ENCODE measurements at regions not wholly inside any gene's neighbourhood (a gene's known extent, or its start where the extent isn't known, plus 50 kb on each side); places are given as distances from the start of the nearest gene placed in this dataset.

DNA sequence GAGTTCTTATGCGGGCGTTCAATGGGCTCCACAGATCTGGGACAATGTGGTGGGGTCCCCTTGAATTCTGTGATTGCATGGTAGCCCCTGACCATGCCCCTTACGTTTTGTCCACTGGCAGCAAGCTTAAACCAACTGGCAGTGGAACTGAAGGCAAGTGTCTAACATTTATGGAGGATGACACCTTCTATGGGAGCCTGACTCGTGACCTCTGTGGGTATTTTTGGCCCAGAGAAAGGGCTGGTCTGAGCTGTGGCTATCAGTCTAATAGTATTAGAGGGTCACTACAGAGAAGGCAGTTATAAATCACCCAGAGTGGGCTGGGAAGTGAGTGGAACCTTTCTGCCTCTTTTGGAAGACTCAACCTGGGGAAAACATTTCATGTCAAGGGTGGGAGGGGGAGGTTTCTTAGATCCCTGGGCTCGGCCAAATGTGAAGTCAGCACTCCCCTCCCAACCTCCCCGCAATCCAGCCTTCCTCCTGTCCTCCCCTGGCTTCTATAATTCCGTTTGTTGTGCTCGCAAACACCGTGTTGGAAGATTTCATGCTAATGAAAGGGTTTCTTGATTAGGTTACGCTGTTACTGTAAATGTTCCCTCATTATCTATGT, 322.7 kb downstream of the RPS24 start:
- TF ChIP-seq, protein P1, sequence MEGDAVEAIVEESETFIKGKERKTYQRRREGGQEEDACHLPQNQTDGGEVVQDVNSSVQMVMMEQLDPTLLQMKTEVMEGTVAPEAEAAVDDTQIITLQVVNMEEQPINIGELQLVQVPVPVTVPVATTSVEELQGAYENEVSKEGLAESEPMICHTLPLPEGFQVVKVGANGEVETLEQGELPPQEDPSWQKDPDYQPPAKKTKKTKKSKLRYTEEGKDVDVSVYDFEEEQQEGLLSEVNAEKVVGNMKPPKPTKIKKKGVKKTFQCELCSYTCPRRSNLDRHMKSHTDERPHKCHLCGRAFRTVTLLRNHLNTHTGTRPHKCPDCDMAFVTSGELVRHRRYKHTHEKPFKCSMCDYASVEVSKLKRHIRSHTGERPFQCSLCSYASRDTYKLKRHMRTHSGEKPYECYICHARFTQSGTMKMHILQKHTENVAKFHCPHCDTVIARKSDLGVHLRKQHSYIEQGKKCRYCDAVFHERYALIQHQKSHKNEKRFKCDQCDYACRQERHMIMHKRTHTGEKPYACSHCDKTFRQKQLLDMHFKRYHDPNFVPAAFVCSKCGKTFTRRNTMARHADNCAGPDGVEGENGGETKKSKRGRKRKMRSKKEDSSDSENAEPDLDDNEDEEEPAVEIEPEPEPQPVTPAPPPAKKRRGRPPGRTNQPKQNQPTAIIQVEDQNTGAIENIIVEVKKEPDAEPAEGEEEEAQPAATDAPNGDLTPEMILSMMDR (IDR thresholded peaks at IDR 0.05 in 4 of 5, conservative IDR thresholded peaks at IDR 0.05 in 1 of 5): no peak
- TF ChIP-seq POLR2A (IDR thresholded peaks at IDR 0.05): no peak

All from gastrocnemius medialis (tissue), 4 donors.